Putamen (tissue), 1 donor: ENCODE measurements at regions not wholly inside any gene's neighbourhood (a gene's known extent, or its start where the extent isn't known, plus 50 kb on each side); places are given as distances from the start of the nearest gene placed in this dataset.
"Not testable (repeated sequence)": the region's sequence is repeated elsewhere in the genome, so short reads cannot be mapped to it uniquely, and the experiment has no call there.

Source experiments
- DNase-seq: peaks from one replicate; pipeline ENCODE4 v3.0.0-alpha.2; 2016; ENCODE audit warnings: low spot score

GRCh38 chr12:131551675-131552491 is 159.0 kb upstream of the SFSWAP start:
- no peak for DNase-seq

DNA sequence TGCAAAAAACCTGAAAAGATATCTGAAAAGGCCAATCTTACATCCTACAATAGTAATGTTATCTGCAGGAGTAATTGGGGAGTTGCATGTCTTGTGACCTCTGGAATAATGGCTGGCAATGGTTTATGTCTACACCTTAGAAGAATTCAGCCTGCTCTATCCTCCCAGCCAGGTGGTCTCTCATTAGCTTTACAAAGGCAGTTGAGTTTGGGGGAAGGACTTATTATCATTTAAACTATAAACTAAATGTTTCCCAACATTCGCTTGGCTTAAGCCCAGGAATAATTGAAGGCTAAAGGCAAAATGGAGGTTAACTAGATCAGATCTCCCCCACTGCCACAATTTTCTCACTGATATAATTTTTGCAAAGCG is 158.4 kb upstream of the SFSWAP start:
- DNase-seq, result no peak

GRCh38 chr12:131553096-131553777 is 157.7 kb upstream of the SFSWAP start:
- no peak for DNase-seq

GRCh38 chr12:131555197-131555846 is 155.6 kb upstream of the SFSWAP start:
- DNase-seq, result no peak

GRCh38 chr12:131555866-131556265 is 155.0 kb upstream of the SFSWAP start:
- no peak for DNase-seq

DNA sequence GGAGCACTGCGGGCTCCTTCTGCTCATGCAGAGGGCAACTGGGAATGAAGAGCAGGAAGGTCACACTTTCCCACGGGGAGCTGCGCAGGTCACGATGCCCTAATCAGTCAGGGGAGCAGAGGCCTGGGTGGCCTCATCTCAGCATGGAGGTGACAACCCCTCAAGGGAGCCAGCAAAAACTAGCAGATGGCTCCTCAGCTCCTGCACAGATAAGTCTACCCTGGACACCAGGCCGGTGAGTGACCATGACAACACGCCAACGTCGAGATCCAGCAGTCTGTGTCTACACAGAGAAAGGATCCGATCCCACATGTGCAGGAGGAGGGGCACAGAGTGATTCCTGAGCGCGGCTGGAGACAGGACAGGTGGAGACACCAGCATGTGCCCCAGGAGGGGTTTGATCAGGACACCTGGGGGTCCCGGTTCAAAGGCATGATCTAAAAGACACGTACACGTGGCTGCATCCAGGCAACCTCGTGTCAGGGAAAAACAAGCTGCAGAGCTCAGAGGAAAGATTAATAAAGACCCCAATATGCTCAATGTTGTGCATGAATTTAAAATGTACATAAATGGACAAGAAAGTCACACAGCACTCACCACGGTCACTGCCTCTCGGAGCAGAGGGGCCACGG is 153.7 kb upstream of the SFSWAP start:
- no peak for DNase-seq

- DNase-seq, result no peak
These were observed 151.1 kb upstream of the SFSWAP start for GRCh38 chr12:131559517-131560516.

DNA sequence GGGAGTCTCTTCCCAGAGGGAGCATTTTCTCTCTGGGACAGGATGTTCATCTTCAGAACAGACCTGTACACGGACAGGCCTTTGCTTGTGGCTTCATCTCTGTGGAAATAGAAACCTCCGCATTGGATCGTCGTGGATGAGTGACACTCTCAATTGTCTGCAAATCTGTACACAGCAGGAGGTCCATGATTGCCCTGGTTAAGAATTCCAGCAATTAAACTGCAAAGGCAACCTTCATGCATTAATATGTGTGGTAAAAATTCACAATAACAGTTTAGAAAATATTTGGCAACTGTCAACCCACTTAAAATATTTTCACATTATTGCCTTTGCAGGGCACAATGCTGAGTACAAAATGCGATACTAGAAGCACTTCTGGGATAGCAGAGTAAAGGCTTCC is 149.8 kb upstream of the SFSWAP start:
- no peak for DNase-seq

- no peak for DNase-seq
These were observed 148.8 kb upstream of the SFSWAP start for GRCh38 chr12:131561891-131562684.

DNA sequence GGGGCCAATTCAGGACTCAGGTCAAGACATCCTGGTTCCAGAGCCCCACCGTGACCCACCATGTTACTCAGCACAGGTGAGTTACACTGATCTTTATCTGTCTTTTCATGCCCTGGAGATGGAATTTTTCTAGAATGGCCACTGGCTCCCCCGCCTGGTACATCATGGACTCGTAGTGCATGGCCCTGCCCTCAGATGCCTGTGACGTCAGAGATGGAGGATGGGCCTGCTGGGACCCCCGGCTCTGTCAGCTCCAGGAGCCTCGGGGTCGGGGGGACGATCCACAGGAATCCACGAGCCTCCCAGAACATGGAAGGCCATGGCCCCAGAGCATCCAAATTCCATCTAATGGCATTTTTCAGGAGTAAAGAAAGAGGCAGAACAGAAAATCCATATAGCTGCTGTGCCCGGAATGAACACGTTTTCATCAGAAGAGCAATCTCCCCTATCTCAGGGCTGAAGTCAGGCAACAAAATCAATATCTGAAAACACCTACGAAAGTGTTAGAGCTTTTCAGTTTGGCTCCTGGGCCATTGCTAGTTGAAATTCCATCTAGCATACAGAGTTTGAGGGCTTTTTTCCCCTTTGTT is 146.7 kb upstream of the SFSWAP start:
- not testable (repeated sequence) for DNase-seq

GRCh38 chr12:131564845-131565244 is 146.0 kb upstream of the SFSWAP start:
- no peak for DNase-seq

- no peak for DNase-seq
These were observed 145.4 kb upstream of the SFSWAP start for GRCh38 chr12:131565267-131566015.

- no peak for DNase-seq
These were observed 142.6 kb upstream of the SFSWAP start for GRCh38 chr12:131568336-131568735.

DNA sequence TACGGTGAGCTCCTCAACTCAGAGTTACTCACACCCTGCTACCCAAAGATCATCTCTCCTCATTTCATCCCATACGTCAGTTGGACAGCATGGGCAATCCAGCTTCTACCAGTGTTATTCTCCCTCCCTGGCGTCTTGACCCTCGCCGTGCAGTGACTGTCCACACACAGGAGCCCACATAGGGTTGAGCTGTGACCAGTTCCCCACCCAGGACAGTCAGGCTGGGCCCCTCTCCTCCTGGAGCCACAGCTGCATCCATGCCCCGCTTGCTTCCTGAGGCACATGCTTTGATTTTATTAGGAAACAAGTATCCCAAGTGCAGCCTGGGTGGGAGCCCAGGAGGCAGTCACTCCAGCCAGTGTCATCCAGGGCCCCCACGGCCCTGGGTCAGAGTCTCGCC is 140.3 kb upstream of the SFSWAP start:
- no peak for DNase-seq

DNA sequence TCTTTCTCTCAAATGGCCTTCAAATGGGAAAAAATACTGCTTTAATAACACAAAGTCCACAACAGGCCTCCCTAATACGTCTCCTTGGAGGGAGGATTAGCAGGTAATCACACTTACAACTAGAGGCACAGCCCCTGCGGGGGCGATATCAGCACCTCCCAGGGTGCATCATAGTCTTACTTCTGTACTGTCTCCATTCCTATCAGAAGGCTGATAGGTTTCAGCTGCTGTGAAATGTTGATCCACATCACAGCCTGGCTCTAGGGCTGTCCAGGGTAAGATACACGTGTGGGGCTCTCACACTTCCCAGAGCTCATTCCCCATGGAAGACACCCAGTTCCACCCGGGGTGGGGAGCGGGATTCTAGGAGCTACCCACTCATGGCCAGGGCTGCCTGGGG is 139.1 kb upstream of the SFSWAP start:
- no peak for DNase-seq

GRCh38 chr12:131572626-131573025 is 138.3 kb upstream of the SFSWAP start:
- no peak for DNase-seq

GRCh38 chr12:131573631-131574394 is 137.1 kb upstream of the SFSWAP start:
- DNase-seq, result no peak

DNA sequence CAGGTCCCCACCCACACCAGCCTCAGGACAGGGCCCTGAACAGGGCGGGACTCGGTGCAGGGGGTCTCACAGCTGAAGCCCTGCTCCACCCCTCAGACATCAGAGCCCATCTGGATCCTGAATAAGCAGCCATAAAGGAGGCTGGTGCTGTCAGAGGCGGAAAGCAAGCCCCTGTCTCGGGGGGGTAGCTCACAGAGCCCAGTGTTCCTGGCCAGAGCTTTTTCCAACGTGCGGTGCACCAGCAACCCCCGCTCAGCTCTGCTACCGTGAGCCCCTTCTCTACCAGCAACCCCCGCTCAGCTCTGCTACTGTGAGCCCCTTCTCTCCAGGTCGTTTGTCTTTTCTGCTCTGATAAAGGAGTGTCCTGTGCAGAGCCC is 136.5 kb upstream of the SFSWAP start:
- no peak for DNase-seq

- DNase-seq, result no peak
These were observed 135.5 kb upstream of the SFSWAP start for GRCh38 chr12:131575371-131575770.
